Caco-2 (cell line): ENCODE measurements at regions not wholly inside any gene's neighbourhood (a gene's known extent, or its start where the extent isn't known, plus 50 kb on each side); places are given as distances from the start of the nearest gene placed in this dataset.

Experiments used
- BruUV-seq: library from RNA; stranded (reverse); fragments of 400-500 nt; replicated peaks from 2 replicates; lab custom pipeline; 2021; lab: Mats Ljungman, UMichigan
- CTCF ChIA-PET: fragments of 300-600 bp; sonication (Branson Sonifier 250); formaldehyde crosslinking; loops from one replicate; lab custom pipeline; 2022; ENCODE audit warnings: antibody characterized with exemption; lab: Charles Lee
- POLR2A ChIA-PET: fragments of 300-600 bp; sonication (Branson Sonifier 250); formaldehyde crosslinking; loops from one replicate; lab custom pipeline; 2022; ENCODE audit warnings: antibody characterized with exemption; lab: Charles Lee
- DNase-seq, 2 experiments: peaks; one replicate each; pipeline versions ENCODE4 v3.0.0 to v3.0.0-alpha.2; 2020 to 2022
- H3K27me3 ChIP-seq: replicated peaks from 2 replicates; pipeline ENCODE4 v1.6.0; 2011; ENCODE audit warnings: low read length; ENCODE audit not compliant: control insufficient read depth, insufficient read depth
- H3K36me3 ChIP-seq: 2 replicates; pipeline ENCODE4 v1.5.1; 2011; ENCODE audit warnings: low read length; ENCODE audit not compliant: control insufficient read depth, insufficient read depth
- H3K4me1 ChIP-seq: fragments of 250-450 bp; sonication (Bioruptor Pico); 2 replicates; pipeline ENCODE4 v1.5.1; 2020; ENCODE audit warnings: mild to moderate bottlenecking
- H3K4me3 ChIP-seq: 2 replicates; pipeline ENCODE4 v1.5.1; 2011; ENCODE audit warnings: low read depth, mild to moderate bottlenecking, control low read depth, low read length
- H3K9me3 ChIP-seq: fragments of 250-450 bp; sonication (Bioruptor Pico); 2 replicates; pipeline ENCODE4 v1.5.1; 2020; ENCODE audit warnings: mild to moderate bottlenecking, moderate library complexity
- H3K27ac Mint-ChIP-seq: one replicate; pipeline ENCODE4 v1.8.0; 2022; ENCODE audit warnings: mixed read lengths; ENCODE audit not compliant: unreplicated experiment
- H3K27me3 Mint-ChIP-seq: one replicate; pipeline ENCODE4 v1.8.0; 2022; ENCODE audit warnings: mixed read lengths; ENCODE audit not compliant: insufficient read depth, unreplicated experiment
- H3K36me3 Mint-ChIP-seq: one replicate; pipeline ENCODE4 v1.8.0; 2022; ENCODE audit warnings: mild to moderate bottlenecking, mixed read lengths; ENCODE audit not compliant: insufficient read depth, unreplicated experiment
- H3K4me1 Mint-ChIP-seq: one replicate; pipeline ENCODE4 v1.8.0; 2022; ENCODE audit warnings: low read depth, mixed read lengths; ENCODE audit not compliant: unreplicated experiment
- H3K4me3 Mint-ChIP-seq: one replicate; pipeline ENCODE4 v1.8.0; 2022; ENCODE audit warnings: mild to moderate bottlenecking, moderate library complexity, mixed read lengths; ENCODE audit not compliant: unreplicated experiment
- H3K9me3 Mint-ChIP-seq: one replicate; pipeline ENCODE4 v1.8.0; 2022; ENCODE audit warnings: mixed read lengths; ENCODE audit not compliant: unreplicated experiment
- intact Hi-C: fragments of 100-400 bp; cut with micrococcal nuclease; formaldehyde crosslinking; loops from one replicate; pipeline ENCODE4 v1.10.0; 2022; ENCODE audit not compliant: unreplicated experiment
- TF ChIP-seq, protein P1 (sequence below), 2 experiments: fragments of 200-600 bp in 1 of 2; IDR thresholded peaks; 1 replicate in 1 of 2; 2 replicates in 1 of 2; pipeline versions ENCODE4 v1.5.1 to v1.8.0; 2011 to 2022; ENCODE audit warnings: antibody characterized with exemption in 1 of 2, control low read depth in 1 of 2, inconsistent platforms in 1 of 2, low read depth in 1 of 2, low read length in 1 of 2, mild to moderate bottlenecking in 1 of 2, moderate library complexity in 1 of 2; ENCODE audit not compliant: insufficient read depth in 1 of 2, severe bottlenecking in 1 of 2, unreplicated experiment in 1 of 2

DNA sequence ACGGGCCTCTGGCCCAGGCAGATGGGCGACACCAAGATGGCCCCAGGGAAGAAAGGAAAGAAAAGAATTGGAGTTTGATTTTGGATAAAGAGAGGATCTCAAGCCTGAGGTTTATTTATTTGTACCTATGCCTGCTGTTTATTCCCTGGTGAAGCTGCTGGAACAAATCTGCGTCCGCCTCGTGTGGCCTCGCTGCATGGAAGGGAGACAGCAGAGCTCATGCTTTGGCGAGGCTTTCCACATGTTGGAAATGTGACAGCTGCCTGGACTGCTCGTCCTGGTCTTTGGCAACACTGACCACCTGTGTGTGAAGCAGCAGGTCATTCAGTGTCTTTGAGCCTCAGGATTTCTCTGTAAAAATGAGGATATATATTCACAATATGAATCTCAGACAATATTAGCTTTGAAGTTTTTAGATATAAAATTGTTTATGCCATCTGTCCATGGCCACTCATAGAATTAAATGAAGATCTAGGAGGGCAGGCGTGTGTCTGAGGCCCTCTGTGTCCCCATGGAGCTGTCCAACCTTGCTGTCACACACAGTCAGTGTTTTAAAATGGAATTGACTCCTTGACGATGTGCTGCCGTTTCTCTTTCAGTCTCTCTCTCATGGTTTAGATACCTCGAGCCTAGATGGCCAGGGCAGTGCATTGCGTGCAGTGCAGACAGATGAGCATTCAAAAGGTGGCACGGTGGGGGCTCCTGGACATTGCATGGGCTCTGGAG lies 94.3 kb downstream of the SOCS6 start:
- Histone ChIP-seq H3K27me3 (no peaks in the 10 kb centered on the region), H3K36me3 (no peaks in the 10 kb centered on the region), H3K4me3 (no peak overlapping the region), H3K9me3 (no peaks in the 10 kb centered on the region), H3K4me1 (peaks cover 34% of the 10 kb centered on the region)
- TF ChIP-seq, protein P1, sequence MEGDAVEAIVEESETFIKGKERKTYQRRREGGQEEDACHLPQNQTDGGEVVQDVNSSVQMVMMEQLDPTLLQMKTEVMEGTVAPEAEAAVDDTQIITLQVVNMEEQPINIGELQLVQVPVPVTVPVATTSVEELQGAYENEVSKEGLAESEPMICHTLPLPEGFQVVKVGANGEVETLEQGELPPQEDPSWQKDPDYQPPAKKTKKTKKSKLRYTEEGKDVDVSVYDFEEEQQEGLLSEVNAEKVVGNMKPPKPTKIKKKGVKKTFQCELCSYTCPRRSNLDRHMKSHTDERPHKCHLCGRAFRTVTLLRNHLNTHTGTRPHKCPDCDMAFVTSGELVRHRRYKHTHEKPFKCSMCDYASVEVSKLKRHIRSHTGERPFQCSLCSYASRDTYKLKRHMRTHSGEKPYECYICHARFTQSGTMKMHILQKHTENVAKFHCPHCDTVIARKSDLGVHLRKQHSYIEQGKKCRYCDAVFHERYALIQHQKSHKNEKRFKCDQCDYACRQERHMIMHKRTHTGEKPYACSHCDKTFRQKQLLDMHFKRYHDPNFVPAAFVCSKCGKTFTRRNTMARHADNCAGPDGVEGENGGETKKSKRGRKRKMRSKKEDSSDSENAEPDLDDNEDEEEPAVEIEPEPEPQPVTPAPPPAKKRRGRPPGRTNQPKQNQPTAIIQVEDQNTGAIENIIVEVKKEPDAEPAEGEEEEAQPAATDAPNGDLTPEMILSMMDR (IDR thresholded peaks at IDR 0.05; ENCODE audit: insufficient read depth in 1 of 2, low read depth in 1 of 2, low read length in 1 of 2, severe bottlenecking in 1 of 2, unreplicated experiment in 1 of 2) = no peak
- H3K9me3 Mint-ChIP-seq = no peaks in the 10 kb centered on the region
- BruUV-seq = no TSS peak
- H3K4me3 Mint-ChIP-seq = no peak overlapping the region
- POLR2A ChIA-PET = no interaction called here
- intact Hi-C loops = loop anchor here (5.0 kb wide), 1 partner anchor 34 kb away; no protein-coding TSS in a partner anchor
- CTCF ChIA-PET = no interaction called here
- no peaks in the 10 kb centered on the region for H3K36me3 Mint-ChIP-seq
- no peak overlapping the region for H3K27ac Mint-ChIP-seq
- peaks cover 16% of the 10 kb centered on the region for H3K4me1 Mint-ChIP-seq
- DNase-seq = no peak
- H3K27me3 Mint-ChIP-seq = no peaks in the 10 kb centered on the region

DNA sequence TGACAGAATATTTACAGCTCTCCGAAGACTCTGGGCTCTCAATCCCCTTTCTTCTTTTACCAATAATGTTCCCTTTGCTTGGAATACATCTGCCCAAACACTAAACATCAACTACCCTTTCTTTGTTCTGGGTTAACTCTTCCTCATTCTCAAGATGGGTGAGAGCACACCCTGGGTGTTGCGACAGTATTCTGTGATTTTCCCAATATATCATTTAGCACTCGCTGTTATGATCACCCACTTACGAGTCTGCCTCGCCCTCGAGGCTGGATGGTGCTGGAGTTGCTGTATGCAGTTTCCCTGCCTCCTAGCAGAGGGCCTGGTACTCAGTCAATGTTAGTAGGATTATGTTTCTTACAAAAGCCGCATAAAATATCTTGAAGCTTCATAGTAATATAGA lies 93.2 kb downstream of the SOCS6 start:
- intact Hi-C loops = loop anchor here (5.0 kb wide), 1 partner anchor 35 kb away; no protein-coding TSS in a partner anchor
- TF ChIP-seq, protein P1 (IDR thresholded peaks at IDR 0.05; ENCODE audit: insufficient read depth in 1 of 2, low read depth in 1 of 2, low read length in 1 of 2, severe bottlenecking in 1 of 2, unreplicated experiment in 1 of 2) = no peak
- no TSS peak for BruUV-seq
- no peak overlapping the region for H3K4me3 ChIP-seq
- peaks cover 21% of the 10 kb centered on the region for H3K4me1 Mint-ChIP-seq
- peaks cover 45% of the 10 kb centered on the region for H3K4me1 ChIP-seq
- no peaks in the 10 kb centered on the region for H3K27me3 ChIP-seq
- no peaks in the 10 kb centered on the region for H3K9me3 Mint-ChIP-seq
- no peaks in the 10 kb centered on the region for H3K9me3 ChIP-seq
- H3K4me3 Mint-ChIP-seq = peak overlapping the region; percentile 58
- no peak for DNase-seq
- ChIA-PET POLR2A (no interaction called here), CTCF (no interaction called here)
- H3K27ac Mint-ChIP-seq = peak overlapping the region; percentile 80
- no peaks in the 10 kb centered on the region for H3K36me3 Mint-ChIP-seq
- no peaks in the 10 kb centered on the region for H3K36me3 ChIP-seq
- no peaks in the 10 kb centered on the region for H3K27me3 Mint-ChIP-seq

DNA sequence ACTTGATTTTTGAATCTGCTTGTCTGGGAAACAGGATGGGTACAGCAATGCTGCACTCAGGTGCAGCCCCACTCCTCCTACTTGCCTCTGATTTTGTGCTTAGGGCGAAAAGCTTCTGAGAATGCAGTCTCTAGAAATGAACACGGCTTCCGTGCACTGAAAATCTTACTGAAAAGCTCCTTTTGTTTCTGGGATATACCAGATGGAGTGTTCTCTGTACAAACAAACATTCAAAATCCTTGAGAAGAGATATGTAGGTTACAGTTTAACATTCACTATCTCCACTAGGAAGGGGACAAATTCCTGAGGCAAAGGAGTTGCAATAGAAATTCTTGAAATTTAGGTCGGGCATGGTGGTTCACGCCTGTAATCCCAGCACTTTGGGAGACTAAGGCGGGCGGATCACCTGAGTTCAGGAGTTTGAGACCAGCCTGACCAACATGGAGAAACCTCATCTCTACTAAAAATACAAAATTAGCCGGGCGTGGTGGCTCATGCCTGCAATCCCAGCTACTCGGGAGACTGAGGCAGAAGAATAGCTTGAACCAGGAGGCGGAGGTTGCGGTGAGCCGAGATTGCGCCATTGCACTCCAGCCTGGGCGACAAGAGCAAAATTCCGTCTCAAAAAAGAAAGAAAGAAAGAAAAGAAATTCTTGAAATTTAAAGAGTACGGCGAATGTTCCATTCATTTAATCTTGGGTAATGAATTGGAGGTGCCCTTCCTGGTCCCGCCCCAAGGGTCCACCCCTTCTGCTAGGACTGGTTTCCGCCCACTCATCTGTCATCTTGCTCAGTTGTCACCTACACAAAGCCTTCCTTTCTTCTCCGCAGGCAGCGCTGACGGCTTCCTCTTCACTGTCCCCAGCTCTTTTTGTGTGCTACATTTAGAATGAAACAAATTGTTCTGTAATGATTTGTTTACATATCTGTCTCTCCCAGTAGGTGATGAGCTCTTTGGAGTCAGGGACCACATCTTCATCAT lies 92.4 kb downstream of the SOCS6 start:
- Mint-ChIP-seq H3K4me3 (peak overlapping the region; percentile 58), H3K27ac (peak overlapping the region; percentile 80), H3K4me1 (peaks cover 23% of the 10 kb centered on the region), H3K9me3 (no peaks in the 10 kb centered on the region), H3K27me3 (no peaks in the 10 kb centered on the region), H3K36me3 (no peaks in the 10 kb centered on the region)
- no TSS peak for BruUV-seq
- Histone ChIP-seq H3K9me3 (no peaks in the 10 kb centered on the region), H3K27me3 (no peaks in the 10 kb centered on the region), H3K4me3 (peak overlapping the region; percentile 27), H3K4me1 (peaks cover 51% of the 10 kb centered on the region), H3K36me3 (no peaks in the 10 kb centered on the region)
- CTCF ChIA-PET = interaction anchor here (0.5 to 0.8 kb wide), 2 partner anchors 52 to 67 kb away, joined by 3 to 5 read pairs; no protein-coding TSS in a partner anchor
- TF ChIP-seq, protein P1 (IDR thresholded peaks at IDR 0.05; ENCODE audit: insufficient read depth in 1 of 2, low read depth in 1 of 2, low read length in 1 of 2, severe bottlenecking in 1 of 2, unreplicated experiment in 1 of 2) = no peak
- intact Hi-C loops = loop anchor here (1.0 to 5.0 kb wide), 2 partner anchors 36 to 50 kb away; no protein-coding TSS in a partner anchor
- POLR2A ChIA-PET = interaction anchor here (1.2 kb wide), 1 partner anchor 50 kb away, joined by 6 read pairs; no protein-coding TSS in a partner anchor
- DNase-seq = peak; percentile 76 to 85
